CD4-positive, alpha-beta T cell (primary cell): ENCODE measurements at regions not wholly inside any gene's neighbourhood (a gene's known extent, or its start where the extent isn't known, plus 50 kb on each side); places are given as distances from the start of the nearest gene placed in this dataset.

ENCODE experiments used
- ATAC-seq: fragments of 200-7000 bp; cut with Tn5 transposase; one replicate; pipeline ENCODE4 v1.10.0; 2022; ENCODE audit warnings: mild to moderate bottlenecking; ENCODE audit not compliant: poor library complexity
- CTCF ChIA-PET: fragments of 350-600 bp; sonication (Branson Sonifier 250); formaldehyde crosslinking; loops from one replicate; lab custom pipeline; 2021; ENCODE audit warnings: antibody characterized with exemption, inconsistent platforms; lab: Charles Lee
- POLR2A ChIA-PET: fragments of 350-600 bp; sonication (Branson Sonifier 250); formaldehyde crosslinking; loops from one replicate; lab custom pipeline; 2021; ENCODE audit warnings: antibody characterized with exemption, inconsistent platforms; lab: Charles Lee
- DNase-seq, 14 experiments: peaks; one replicate each; pipeline ENCODE4 v3.0.0-alpha.2; 2013 to 2020; ENCODE audit warnings: mixed read lengths in 2 of 14
- H3K27ac ChIP-seq, 2 donors: one replicate each; pipeline versions ENCODE4 v1.5.1 to v1.7.0; 2013; ENCODE audit warnings: low read length in 2 of 2, low read depth in 1 of 2, mild to moderate bottlenecking in 1 of 2
- H3K27me3 ChIP-seq, 2 experiments: 1 replicate in 1 of 2; 2 replicates in 1 of 2; pipeline versions ENCODE4 v1.6.1 to v1.7.0; 2013; ENCODE audit warnings: low read length in 2 of 2, control low read depth in 1 of 2, mild to moderate bottlenecking in 1 of 2, moderate library complexity in 1 of 2; ENCODE audit not compliant: insufficient read depth in 2 of 2, control insufficient read depth in 1 of 2
- H3K36me3 ChIP-seq: one replicate; pipeline ENCODE4 v1.6.1; 2013; ENCODE audit warnings: low read length, control low read depth; ENCODE audit not compliant: insufficient read depth
- H3K4me1 ChIP-seq: one replicate; pipeline ENCODE4 v1.6.1; 2013; ENCODE audit warnings: low read length, control low read depth; ENCODE audit not compliant: insufficient read depth
- H3K4me3 ChIP-seq: one replicate; pipeline ENCODE4 v1.5.1; 2013; ENCODE audit warnings: mild to moderate bottlenecking, low read length, moderate library complexity
- H3K9me3 ChIP-seq, 2 experiments: 1 replicate in 1 of 2; 2 replicates in 1 of 2; pipeline versions ENCODE4 v1.6.1 to v1.7.0; 2013; ENCODE audit warnings: low read length in 2 of 2, mild to moderate bottlenecking in 2 of 2, control low read depth in 1 of 2, moderate library complexity in 1 of 2; ENCODE audit not compliant: control insufficient read depth in 1 of 2, insufficient read depth in 1 of 2
- H3K27ac Mint-ChIP-seq: one replicate; pipeline ENCODE4 v1.8.0; 2020; ENCODE audit warnings: mixed read lengths
- H3K27me3 Mint-ChIP-seq: one replicate; pipeline ENCODE4 v1.8.0; 2021; ENCODE audit warnings: mixed read lengths
- H3K36me3 Mint-ChIP-seq: one replicate; pipeline ENCODE4 v1.8.0; 2021; ENCODE audit warnings: low read depth, mixed read lengths
- H3K4me1 Mint-ChIP-seq: one replicate; pipeline ENCODE4 v1.8.0; 2021; ENCODE audit warnings: low read depth, mixed read lengths
- H3K4me3 Mint-ChIP-seq: one replicate; pipeline ENCODE4 v1.8.0; 2020; ENCODE audit warnings: mild to moderate bottlenecking, mixed read lengths
- H3K9me3 Mint-ChIP-seq: one replicate; pipeline ENCODE4 v1.8.0; 2020; ENCODE audit warnings: mixed read lengths
- CTCF ChIP-seq: fragments of 200-600 bp; IDR thresholded peaks from one replicate; pipeline ENCODE4 v1.8.0; 2022; ENCODE audit warnings: antibody characterized with exemption, mild to moderate bottlenecking
- intact Hi-C, 2 experiments: fragments of 100-400 bp; cut with DNase I in 1 of 2; cut with micrococcal nuclease in 1 of 2; formaldehyde crosslinking; loops; one replicate each; pipeline versions ENCODE4 v1.15.1 to v1.9.0; 2023 to 2025; cut with DNase I, micrococcal nuclease

GRCh38 chr4:19752599-19752998 lies 499.1 kb upstream of the SLIT2 start:
- Mint-ChIP-seq H3K4me3 (no peak overlapping the region), H3K4me1 (no peaks in the 10 kb centered on the region), H3K9me3 (peaks cover 11% of the 10 kb centered on the region), H3K36me3 (no peaks in the 10 kb centered on the region), H3K27me3 (no peaks in the 10 kb centered on the region), H3K27ac (no peak overlapping the region)
- Histone ChIP-seq H3K27ac (no peak overlapping the region), H3K4me1 (no peaks in the 10 kb centered on the region), H3K9me3 (no peaks in the 10 kb centered on the region), H3K4me3 (no peak overlapping the region), H3K36me3 (no peaks in the 10 kb centered on the region), H3K27me3 (no peaks in the 10 kb centered on the region)
- DNase-seq (no peak), ATAC-seq (no peak)
- TF ChIP-seq CTCF = no peak
- intact Hi-C loops = no loop called here
- ChIA-PET CTCF (no interaction called here), POLR2A (no interaction called here)

GRCh38 chr4:19748519-19749479 lies 502.9 kb upstream of the SLIT2 start:
- H3K36me3 ChIP-seq = no peaks in the 10 kb centered on the region
- H3K27ac Mint-ChIP-seq = no peak overlapping the region
- H3K4me3 ChIP-seq = no peak overlapping the region
- no peak for ATAC-seq
- H3K27ac ChIP-seq = no peak overlapping the region
- CTCF ChIA-PET = no interaction called here
- intact Hi-C loops = no loop called here
- no peak overlapping the region for H3K4me3 Mint-ChIP-seq
- no peaks in the 10 kb centered on the region for H3K9me3 ChIP-seq
- no peak for DNase-seq
- POLR2A ChIA-PET = no interaction called here
- no peaks in the 10 kb centered on the region for H3K27me3 Mint-ChIP-seq
- no peaks in the 10 kb centered on the region for H3K4me1 ChIP-seq
- peaks cover 8% of the 10 kb centered on the region for H3K9me3 Mint-ChIP-seq
- H3K4me1 Mint-ChIP-seq = no peaks in the 10 kb centered on the region
- no peaks in the 10 kb centered on the region for H3K27me3 ChIP-seq
- no peak for TF ChIP-seq CTCF
- H3K36me3 Mint-ChIP-seq = no peaks in the 10 kb centered on the region

- no peaks in the 10 kb centered on the region for H3K4me1 Mint-ChIP-seq
- no peak for ATAC-seq
- H3K4me1 ChIP-seq = no peaks in the 10 kb centered on the region
- no peaks in the 10 kb centered on the region for H3K36me3 Mint-ChIP-seq
- no peaks in the 10 kb centered on the region for H3K27me3 Mint-ChIP-seq
- H3K9me3 Mint-ChIP-seq = peaks cover 8% of the 10 kb centered on the region
- no peak for DNase-seq
- H3K9me3 ChIP-seq = no peaks in the 10 kb centered on the region
- ChIA-PET POLR2A (no interaction called here), CTCF (no interaction called here)
- no peak overlapping the region for H3K4me3 Mint-ChIP-seq
- H3K4me3 ChIP-seq = no peak overlapping the region
- H3K27ac ChIP-seq = no peak overlapping the region
- intact Hi-C loops = no loop called here
- no peak overlapping the region for H3K27ac Mint-ChIP-seq
- no peaks in the 10 kb centered on the region for H3K27me3 ChIP-seq
- H3K36me3 ChIP-seq = no peaks in the 10 kb centered on the region
- TF ChIP-seq CTCF = no peak
These were observed 505.3 kb upstream of the SLIT2 start for GRCh38 chr4:19746377-19746776.
